ENCODE measurements at regions not wholly inside any gene's neighbourhood (a gene's known extent, or its start where the extent isn't known, plus 50 kb on each side); places are given as distances from the start of the nearest gene placed in this dataset.
"Not testable (repeated sequence)": the region's sequence is repeated elsewhere in the genome, so short reads cannot be mapped to it uniquely, and the experiment has no call there.

DNA sequence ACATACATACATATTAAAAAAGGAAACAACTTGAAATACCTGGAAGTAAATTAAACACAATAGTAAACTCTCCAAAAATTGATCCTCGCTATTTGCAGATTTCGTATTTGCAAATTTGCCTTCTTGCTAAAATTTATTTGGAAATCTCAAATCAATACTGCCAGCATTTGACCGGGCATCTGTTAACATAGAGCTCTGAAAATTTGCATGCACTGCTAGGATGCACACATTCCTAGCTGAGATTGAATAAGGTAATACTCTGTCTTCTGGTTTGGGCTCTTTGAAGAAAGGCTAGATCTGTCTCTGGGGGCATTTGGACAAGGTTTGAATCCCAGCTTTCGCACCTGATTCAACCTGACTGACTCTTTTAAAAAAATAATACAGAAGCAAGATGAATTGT, 729.1 kb upstream of the MGAT4C start:
- no peak overlapping the region for H3K27ac ChIP-seq
- TF ChIP-seq, protein P1, sequence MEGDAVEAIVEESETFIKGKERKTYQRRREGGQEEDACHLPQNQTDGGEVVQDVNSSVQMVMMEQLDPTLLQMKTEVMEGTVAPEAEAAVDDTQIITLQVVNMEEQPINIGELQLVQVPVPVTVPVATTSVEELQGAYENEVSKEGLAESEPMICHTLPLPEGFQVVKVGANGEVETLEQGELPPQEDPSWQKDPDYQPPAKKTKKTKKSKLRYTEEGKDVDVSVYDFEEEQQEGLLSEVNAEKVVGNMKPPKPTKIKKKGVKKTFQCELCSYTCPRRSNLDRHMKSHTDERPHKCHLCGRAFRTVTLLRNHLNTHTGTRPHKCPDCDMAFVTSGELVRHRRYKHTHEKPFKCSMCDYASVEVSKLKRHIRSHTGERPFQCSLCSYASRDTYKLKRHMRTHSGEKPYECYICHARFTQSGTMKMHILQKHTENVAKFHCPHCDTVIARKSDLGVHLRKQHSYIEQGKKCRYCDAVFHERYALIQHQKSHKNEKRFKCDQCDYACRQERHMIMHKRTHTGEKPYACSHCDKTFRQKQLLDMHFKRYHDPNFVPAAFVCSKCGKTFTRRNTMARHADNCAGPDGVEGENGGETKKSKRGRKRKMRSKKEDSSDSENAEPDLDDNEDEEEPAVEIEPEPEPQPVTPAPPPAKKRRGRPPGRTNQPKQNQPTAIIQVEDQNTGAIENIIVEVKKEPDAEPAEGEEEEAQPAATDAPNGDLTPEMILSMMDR (conservative IDR thresholded peaks at IDR 0.05) = no peak

DNA sequence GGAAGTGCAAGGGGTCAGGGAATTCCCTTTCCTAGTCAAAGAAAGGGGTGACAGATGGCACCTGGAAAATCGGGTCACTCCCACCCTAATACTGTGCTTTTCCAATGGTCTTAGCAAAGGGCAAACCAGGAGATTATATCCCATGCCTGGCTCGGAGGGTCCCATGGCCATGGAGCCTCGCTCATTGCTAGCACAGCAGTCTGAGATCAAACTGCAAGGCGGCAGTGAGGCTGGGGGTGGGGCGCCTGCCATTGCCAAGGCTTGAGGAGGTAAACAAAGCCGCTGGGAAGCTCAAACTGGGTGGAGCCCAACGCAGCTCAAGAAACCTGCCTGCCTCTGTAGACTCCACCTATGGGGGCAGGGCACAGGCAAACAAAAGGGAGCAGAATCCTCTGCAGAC, 714.4 kb upstream of the MGAT4C start:
- not testable (repeated sequence) for H3K27ac ChIP-seq

DNA sequence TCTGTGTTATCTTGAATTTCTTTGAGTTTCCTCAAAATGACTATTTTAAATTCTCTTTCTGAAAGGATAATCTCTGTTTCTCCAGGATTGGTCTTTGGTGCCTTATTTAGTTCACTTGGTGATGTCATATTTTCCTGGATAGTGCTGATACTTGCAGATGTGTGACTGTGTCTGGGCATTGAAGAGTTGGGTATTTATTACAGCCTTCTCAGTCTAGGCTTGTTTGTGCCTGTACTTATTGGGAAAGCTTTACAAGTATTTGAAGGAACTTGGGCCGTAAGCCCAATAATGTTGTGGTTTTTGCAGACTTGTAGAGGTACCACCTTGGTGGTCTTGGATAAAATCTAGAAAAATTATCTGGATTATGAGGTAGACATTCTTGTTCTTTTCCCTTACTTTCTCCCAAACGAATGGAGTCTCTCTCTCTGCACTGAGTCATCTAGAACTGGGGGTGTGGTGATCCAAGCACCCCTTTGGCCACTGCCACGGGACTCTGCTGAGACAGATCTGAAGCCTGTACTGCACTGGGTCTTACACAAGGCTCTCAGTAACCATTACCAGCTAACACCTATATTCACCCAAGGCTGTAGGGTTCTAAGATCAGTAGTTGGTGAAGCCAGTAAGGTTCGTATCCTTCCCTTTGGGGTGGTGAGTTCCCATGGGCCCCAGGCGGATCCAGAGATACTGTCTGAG, 703.7 kb upstream of the MGAT4C start:
- TF ChIP-seq, protein P1 (conservative IDR thresholded peaks at IDR 0.05) = no peak

DNA sequence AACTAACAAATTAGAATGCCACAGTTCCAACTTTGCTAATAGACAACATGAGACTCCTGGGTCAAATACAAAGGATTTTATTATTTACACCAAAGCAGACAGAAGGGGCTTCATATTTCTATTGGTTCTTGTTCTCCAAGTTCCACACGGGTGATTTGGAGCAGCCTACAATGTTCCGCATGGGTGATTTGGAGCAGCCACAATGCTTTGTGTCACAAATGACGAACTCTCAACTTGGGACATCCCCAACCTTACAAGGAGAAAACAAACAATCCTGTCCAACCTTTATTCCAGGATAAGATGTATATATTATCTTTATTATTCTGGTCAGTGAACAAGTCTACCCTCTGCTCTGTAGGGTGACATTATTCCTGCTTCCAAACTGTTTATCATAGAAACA, 694.3 kb upstream of the MGAT4C start:
- H3K27ac ChIP-seq = no peak overlapping the region
- TF ChIP-seq, protein P1 (conservative IDR thresholded peaks at IDR 0.05) = no peak

More for the DNA sequence above, 703.7 kb upstream of the MGAT4C start:
- no peak overlapping the region for H3K27ac ChIP-seq

DNA sequence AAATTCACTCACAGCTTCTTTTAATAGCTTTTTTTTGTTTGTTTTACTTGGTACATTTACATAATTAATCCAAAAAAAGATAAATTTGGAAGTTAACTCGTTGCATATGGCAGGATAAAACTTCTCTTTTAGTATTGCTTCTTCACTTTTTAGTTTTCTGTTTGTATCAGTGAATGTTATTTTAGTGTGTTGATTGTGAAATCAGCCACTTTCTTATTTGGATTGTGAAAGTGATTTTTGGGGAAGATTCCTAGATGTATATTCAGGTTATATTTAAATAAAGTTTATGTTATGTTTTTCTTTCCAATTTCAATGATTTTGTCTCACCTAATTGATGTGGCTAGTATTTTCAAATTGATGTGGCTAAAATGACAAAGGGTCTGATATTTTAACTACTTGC, 693.9 kb upstream of the MGAT4C start:
- H3K27ac ChIP-seq = no peak overlapping the region
- TF ChIP-seq, protein P1 (conservative IDR thresholded peaks at IDR 0.05) = no peak

DNA sequence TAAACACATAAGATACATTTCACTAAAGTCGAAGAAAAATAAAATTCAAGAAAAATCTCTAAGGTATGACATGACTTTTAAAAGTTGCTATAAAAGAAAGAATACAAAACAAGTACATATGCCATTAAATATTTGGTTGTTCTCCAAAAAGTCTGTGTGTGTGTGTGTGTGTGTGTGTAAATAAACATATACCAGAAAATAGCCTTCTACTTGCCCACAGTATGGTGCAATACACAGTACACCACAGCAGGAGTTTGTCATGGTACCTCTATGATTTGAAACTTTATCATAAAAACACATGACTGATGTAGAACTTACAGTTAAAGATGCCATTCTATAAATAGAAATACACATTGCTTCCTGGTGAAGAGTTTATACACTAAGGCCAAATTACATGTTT, 692.7 kb upstream of the MGAT4C start:
- no peak overlapping the region for H3K27ac ChIP-seq
- TF ChIP-seq, protein P1 (conservative IDR thresholded peaks at IDR 0.05) = no peak

DNA sequence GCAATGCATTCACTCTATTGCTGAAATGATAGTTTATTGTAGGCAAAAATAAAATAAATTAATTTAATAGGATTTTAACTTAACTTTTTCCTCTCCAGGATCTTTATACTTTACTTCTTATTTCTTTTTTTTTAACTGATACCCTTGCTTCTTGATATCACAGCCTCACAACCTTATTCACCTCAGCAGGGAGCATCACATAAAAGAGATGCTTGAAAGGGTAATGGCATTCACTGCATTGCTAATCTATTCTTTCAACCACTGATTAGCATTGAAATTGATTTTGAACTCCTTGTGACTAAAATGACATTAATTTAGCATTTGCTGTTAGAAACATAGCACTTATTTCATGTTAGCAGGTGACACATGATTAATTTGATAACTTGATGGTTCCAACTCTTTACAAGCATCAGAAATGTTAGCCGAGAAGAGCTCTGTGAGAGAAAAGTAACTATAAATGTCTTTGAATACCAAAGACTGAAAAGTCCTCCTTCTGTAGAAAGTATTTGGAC, 689.5 kb upstream of the MGAT4C start:
- no peak overlapping the region for H3K27ac ChIP-seq
- TF ChIP-seq, protein P1 (conservative IDR thresholded peaks at IDR 0.05) = no peak

DNA sequence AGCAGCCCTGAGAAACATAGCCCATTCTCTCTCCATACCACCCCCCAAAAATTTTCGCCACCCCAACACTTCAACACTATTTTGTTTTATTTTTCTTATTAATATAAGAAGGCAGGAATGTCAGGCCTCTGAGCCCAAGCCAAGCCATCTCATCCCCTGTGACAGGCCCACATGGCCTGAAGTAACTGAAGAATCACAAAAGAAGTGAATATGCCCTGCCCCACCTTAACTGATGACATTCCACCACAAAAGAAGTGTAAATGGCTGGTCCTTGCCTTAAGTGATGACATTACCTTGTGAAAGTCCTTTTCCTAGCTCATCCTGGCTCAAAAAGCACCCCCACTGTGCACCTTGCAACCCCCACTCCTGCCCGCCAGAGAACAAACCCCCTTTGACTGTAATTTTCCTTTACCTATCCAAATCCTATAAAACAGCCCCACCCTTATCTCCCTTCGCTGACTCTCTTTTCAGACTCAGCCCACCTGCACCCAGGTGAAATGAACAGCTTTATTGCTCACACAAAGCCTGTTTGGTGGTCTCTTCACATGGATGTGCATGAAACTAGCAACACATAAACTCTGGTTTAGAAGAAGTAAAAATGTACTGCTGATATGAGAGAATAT, 688.1 kb upstream of the MGAT4C start:
- not testable (repeated sequence) for H3K27ac ChIP-seq
